ENCODE measurements at regions not wholly inside any gene's neighbourhood (a gene's known extent, or its start where the extent isn't known, plus 50 kb on each side); places are given as distances from the start of the nearest gene placed in this dataset.
"Not testable (repeated sequence)": the region's sequence is repeated elsewhere in the genome, so short reads cannot be mapped to it uniquely, and the experiment has no call there.

GRCh38 chr13:50772881-50773280, 70.6 kb downstream of the DLEU7 start:
- not testable (repeated sequence) for DNase-seq
